GM11168 (cell line): ENCODE measurements at regions not wholly inside any gene's neighbourhood (a gene's known extent, or its start where the extent isn't known, plus 50 kb on each side); places are given as distances from the start of the nearest gene placed in this dataset.

Experiments used
- in situ Hi-C: fragments of 300-500 bp; cut with MboI; formaldehyde crosslinking; loops from one replicate; pipeline ENCODE4 v1.12.0; 2022; ENCODE audit warnings: low sequenced_read_pairs; ENCODE audit not compliant: unreplicated experiment

- in situ Hi-C loops: no loop called here
Observed at GRCh38 chr5:159629158-159629557, 287.1 kb upstream of the ADRA1B start.

GRCh38 chr5:159630545-159630944, 285.7 kb upstream of the ADRA1B start:
- in situ Hi-C loops: no loop called here

- in situ Hi-C loops: no loop called here
Observed at GRCh38 chr5:159631001-159631400, 285.3 kb upstream of the ADRA1B start.

- in situ Hi-C loops: no loop called here
Observed at GRCh38 chr5:159632866-159633265, 283.4 kb upstream of the ADRA1B start.

GRCh38 chr5:159638481-159638880, 277.8 kb upstream of the ADRA1B start:
- in situ Hi-C loops: no loop called here

- in situ Hi-C loops: no loop called here
Observed at GRCh38 chr5:159638954-159639559, 277.2 kb upstream of the ADRA1B start.

GRCh38 chr5:159639590-159639989, 276.7 kb upstream of the ADRA1B start:
- in situ Hi-C loops: no loop called here

GRCh38 chr5:159640446-159640845, 275.8 kb upstream of the ADRA1B start:
- in situ Hi-C loops: no loop called here

GRCh38 chr5:159640921-159641320, 275.4 kb upstream of the ADRA1B start:
- in situ Hi-C loops: no loop called here

GRCh38 chr5:159641371-159642039, 274.8 kb upstream of the ADRA1B start:
- in situ Hi-C loops: no loop called here

GRCh38 chr5:159642379-159642778, 273.9 kb upstream of the ADRA1B start:
- in situ Hi-C loops: no loop called here

GRCh38 chr5:159644053-159644452, 272.2 kb upstream of the ADRA1B start:
- in situ Hi-C loops: no loop called here

- in situ Hi-C loops: no loop called here
Observed at GRCh38 chr5:159645179-159645846, 271.0 kb upstream of the ADRA1B start.

GRCh38 chr5:159650803-159651202, 265.5 kb upstream of the ADRA1B start:
- in situ Hi-C loops: no loop called here

- in situ Hi-C loops: no loop called here
Observed at GRCh38 chr5:159655757-159656409, 260.4 kb upstream of the ADRA1B start.

GRCh38 chr5:159657298-159657697, 259.0 kb upstream of the ADRA1B start:
- in situ Hi-C loops: no loop called here

- in situ Hi-C loops: no loop called here
Observed at GRCh38 chr5:159657771-159658170, 258.5 kb upstream of the ADRA1B start.

GRCh38 chr5:159658266-159658925, 257.9 kb upstream of the ADRA1B start:
- in situ Hi-C loops: no loop called here

- in situ Hi-C loops: no loop called here
Observed at GRCh38 chr5:159660401-159660800, 255.9 kb upstream of the ADRA1B start.

GRCh38 chr5:159663986-159664385, 252.3 kb upstream of the ADRA1B start:
- in situ Hi-C loops: no loop called here

- in situ Hi-C loops: no loop called here
Observed at GRCh38 chr5:159667286-159667685, 249.0 kb upstream of the ADRA1B start.
